ENCODE measurements at regions not wholly inside any gene's neighbourhood (a gene's known extent, or its start where the extent isn't known, plus 50 kb on each side); places are given as distances from the start of the nearest gene placed in this dataset.

- Histone ChIP-seq H3K9me3 (ENCODE audit: control insufficient read depth in 1 of 2, insufficient read depth in 1 of 2, low read length in 2 of 2) (no peaks in the 10 kb centered on the region), H3K27ac (ENCODE audit: low read depth in 1 of 2, low read length in 2 of 2) (no peak overlapping the region), H3K4me1 (ENCODE audit: insufficient read depth, low read length) (no peaks in the 10 kb centered on the region), H3K27me3 (ENCODE audit: control insufficient read depth in 1 of 2, insufficient read depth in 2 of 2, low read length in 2 of 2) (no peaks in the 10 kb centered on the region), H3K4me3 (ENCODE audit: low read length) (no peak overlapping the region), H3K36me3 (ENCODE audit: insufficient read depth, low read length) (no peaks in the 10 kb centered on the region)
- ChIA-PET CTCF (no interaction called here), POLR2A (no interaction called here)
- no peaks in the 10 kb centered on the region for H3K4me1 Mint-ChIP-seq (ENCODE audit: low read depth)
- no peaks in the 10 kb centered on the region for H3K9me3 Mint-ChIP-seq
- DNase-seq (no peak), ATAC-seq (ENCODE audit: poor library complexity) (no peak)
- intact Hi-C loops (cut with DNase I, micrococcal nuclease), result no loop called here
- H3K4me3 Mint-ChIP-seq, result no peak overlapping the region
- no peaks in the 10 kb centered on the region for H3K27me3 Mint-ChIP-seq
- no peak overlapping the region for H3K27ac Mint-ChIP-seq
- H3K36me3 Mint-ChIP-seq (ENCODE audit: low read depth), result no peaks in the 10 kb centered on the region
- TF ChIP-seq CTCF (IDR thresholded peaks at IDR 0.05), result no peak
These were observed 233.6 kb upstream of the SOX4 start for GRCh38 chr6:21359926-21360325.

- H3K9me3 ChIP-seq (ENCODE audit: control insufficient read depth in 1 of 2, insufficient read depth in 1 of 2, low read length in 2 of 2), result no peaks in the 10 kb centered on the region
- Mint-ChIP-seq H3K4me3 (no peak overlapping the region), H3K36me3 (ENCODE audit: low read depth) (no peaks in the 10 kb centered on the region), H3K27me3 (no peaks in the 10 kb centered on the region), H3K27ac (no peak overlapping the region), H3K9me3 (no peaks in the 10 kb centered on the region), H3K4me1 (ENCODE audit: low read depth) (no peaks in the 10 kb centered on the region)
- TF ChIP-seq CTCF (IDR thresholded peaks at IDR 0.05), result no peak
- ChIA-PET POLR2A (no interaction called here), CTCF (no interaction called here)
- DNase-seq, result no peak
- intact Hi-C loops (cut with DNase I, micrococcal nuclease), result no loop called here
- no peaks in the 10 kb centered on the region for H3K4me1 ChIP-seq (ENCODE audit: insufficient read depth, low read length)
- no peaks in the 10 kb centered on the region for H3K27me3 ChIP-seq (ENCODE audit: control insufficient read depth in 1 of 2, insufficient read depth in 2 of 2, low read length in 2 of 2)
- H3K4me3 ChIP-seq (ENCODE audit: low read length), result no peak overlapping the region
- ATAC-seq (ENCODE audit: poor library complexity), result no peak
- no peaks in the 10 kb centered on the region for H3K36me3 ChIP-seq (ENCODE audit: insufficient read depth, low read length)
- no peak overlapping the region for H3K27ac ChIP-seq (ENCODE audit: low read depth in 1 of 2, low read length in 2 of 2)
These were observed 233.2 kb upstream of the SOX4 start for GRCh38 chr6:21360336-21360735.

GRCh38 chr6:21367148-21367547 lies 226.4 kb upstream of the SOX4 start:
- intact Hi-C loops (cut with DNase I, micrococcal nuclease), result no loop called here

More at GRCh38 chr6:21367148-21367547, 226.4 kb upstream of the SOX4 start:
- Histone ChIP-seq H3K4me1 (ENCODE audit: insufficient read depth, low read length) (no peaks in the 10 kb centered on the region), H3K9me3 (ENCODE audit: control insufficient read depth in 1 of 2, insufficient read depth in 1 of 2, low read length in 2 of 2) (no peaks in the 10 kb centered on the region), H3K27me3 (ENCODE audit: control insufficient read depth in 1 of 2, insufficient read depth in 2 of 2, low read length in 2 of 2) (no peaks in the 10 kb centered on the region), H3K4me3 (ENCODE audit: low read length) (no peak overlapping the region), H3K27ac (ENCODE audit: low read depth in 1 of 2, low read length in 2 of 2) (no peak overlapping the region), H3K36me3 (ENCODE audit: insufficient read depth, low read length) (no peaks in the 10 kb centered on the region)
- ChIA-PET POLR2A (no interaction called here), CTCF (no interaction called here)
- no peaks in the 10 kb centered on the region for H3K4me1 Mint-ChIP-seq (ENCODE audit: low read depth)
- no peaks in the 10 kb centered on the region for H3K9me3 Mint-ChIP-seq
- no peak for DNase-seq
- no peaks in the 10 kb centered on the region for H3K27me3 Mint-ChIP-seq
- H3K36me3 Mint-ChIP-seq (ENCODE audit: low read depth), result no peaks in the 10 kb centered on the region
- no peak for TF ChIP-seq CTCF (IDR thresholded peaks at IDR 0.05)
- no peak for ATAC-seq (ENCODE audit: poor library complexity)
- no peak overlapping the region for H3K27ac Mint-ChIP-seq
- no peak overlapping the region for H3K4me3 Mint-ChIP-seq

All from CD4-positive, alpha-beta T cell (primary cell).